HEK293 (cell line): ENCODE measurements at regions not wholly inside any gene's neighbourhood (a gene's known extent, or its start where the extent isn't known, plus 50 kb on each side); places are given as distances from the start of the nearest gene placed in this dataset.

Experiments used
- KLF9 ChIP-seq: fragments of 450-650 bp; formaldehyde crosslinking; IDR thresholded peaks from 2 replicates; pipeline ENCODE4 v1.5.1; 2016; ENCODE audit warnings: missing biosample characterization, missing genetic modification characterization, low read depth
- TCF7L2 ChIP-seq: IDR thresholded peaks from 2 replicates; pipeline ENCODE4 v1.6.1; 2011; ENCODE audit warnings: low read depth, mild to moderate bottlenecking, inconsistent platforms, low read length, moderate library complexity, borderline replicate concordance
- ZBTB1 ChIP-seq: fragments of 450-650 bp; formaldehyde crosslinking; IDR thresholded peaks from 2 replicates; pipeline ENCODE4 v1.5.1; 2016; ENCODE audit warnings: missing biosample characterization, missing genetic modification characterization
- ZBTB7A ChIP-seq: fragments of 450-650 bp; formaldehyde crosslinking; IDR thresholded peaks from 2 replicates; pipeline ENCODE4 v1.5.1; 2016; ENCODE audit warnings: low read depth, missing biosample characterization, missing genetic modification characterization
- ZFP3 ChIP-seq: fragments of 450-650 bp; formaldehyde crosslinking; IDR thresholded peaks from 2 replicates; pipeline ENCODE4 v1.5.1; 2016; ENCODE audit warnings: low read depth, missing biosample characterization, missing genetic modification characterization
- ZNF114 ChIP-seq: fragments of 450-650 bp; formaldehyde crosslinking; IDR thresholded peaks from 2 replicates; pipeline ENCODE4 v1.5.0; 2017; ENCODE audit warnings: missing biosample characterization, missing genetic modification characterization
- ZNF132 ChIP-seq: fragments of 450-650 bp; formaldehyde crosslinking; IDR thresholded peaks from 2 replicates; pipeline ENCODE4 v1.5.1; 2017; ENCODE audit warnings: missing biosample characterization, missing genetic modification characterization, borderline replicate concordance
- ZNF239 ChIP-seq: fragments of 450-650 bp; formaldehyde crosslinking; IDR thresholded peaks from 2 replicates; pipeline ENCODE4 v1.5.1; 2016; ENCODE audit warnings: missing biosample characterization, missing genetic modification characterization
- ZNF670 ChIP-seq: fragments of 450-650 bp; formaldehyde crosslinking; IDR thresholded peaks from 2 replicates; pipeline ENCODE4 v1.5.1; 2016; ENCODE audit warnings: missing biosample characterization, missing genetic modification characterization, low read depth
- ZNF707 ChIP-seq: fragments of 450-650 bp; formaldehyde crosslinking; IDR thresholded peaks from 2 replicates; pipeline ENCODE4 v1.5.1; 2016; ENCODE audit warnings: missing biosample characterization, missing genetic modification characterization
- TF ChIP-seq, protein P1 (sequence below): fragments of 450-650 bp; formaldehyde crosslinking; IDR thresholded peaks from 2 replicates; pipeline ENCODE4 v1.5.1; 2016; ENCODE audit warnings: missing biosample characterization, missing genetic modification characterization
- TF ChIP-seq, protein P2 (sequence below): fragments of 450-650 bp; formaldehyde crosslinking; IDR thresholded peaks from 2 replicates; pipeline ENCODE4 v1.5.1; 2016; ENCODE audit warnings: missing biosample characterization, missing genetic modification characterization
- TF ChIP-seq, protein P3 (sequence below): fragments of 450-650 bp; formaldehyde crosslinking; IDR thresholded peaks from 2 replicates; pipeline ENCODE4 v1.5.1; 2016; ENCODE audit warnings: missing biosample characterization, missing genetic modification characterization

DNA sequence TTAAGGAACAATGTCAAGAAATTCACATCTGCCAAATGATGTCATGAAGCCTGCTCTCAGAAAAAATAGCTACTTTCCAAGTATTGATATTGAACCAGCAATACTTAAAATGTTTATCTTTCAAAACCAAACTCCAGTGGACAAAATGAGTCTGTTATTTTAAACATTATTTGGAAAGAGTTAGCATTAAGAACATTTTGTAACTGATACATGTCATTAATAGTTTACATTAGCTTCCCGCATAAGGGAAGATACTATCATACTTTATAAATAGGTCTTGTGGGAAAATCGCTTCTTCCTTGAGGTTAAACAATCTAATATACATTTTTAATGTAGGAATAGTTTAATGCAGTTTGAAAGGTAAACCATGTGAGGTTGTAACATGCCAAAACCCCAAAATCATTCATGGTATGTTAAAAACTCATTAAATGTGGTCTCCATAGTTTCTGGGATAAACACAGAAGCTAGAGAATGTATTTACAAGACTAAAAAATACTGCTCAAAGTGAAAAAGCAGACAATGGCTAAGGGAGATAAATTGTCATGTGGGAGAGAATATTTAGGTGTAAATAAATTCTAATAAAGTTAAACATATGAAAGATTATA lies 73.4 kb upstream of the ATP2B1 start:
- TF ChIP-seq ZBTB7A (tag by site-specific recombination) (no peak), KLF9 (tag by site-specific recombination) (no peak), ZNF114 (tag by site-specific recombination) (no peak), ZNF132 (tag by site-specific recombination) (no peak), ZNF239 (tag by site-specific recombination) (no peak), ZNF670 (tag by site-specific recombination) (no peak), ZFP3 (tag by site-specific recombination) (no peak), ZBTB1 (tag by site-specific recombination) (no peak), ZNF707 (tag by site-specific recombination) (no peak), TCF7L2 (no peak)
- TF ChIP-seq, protein P1, sequence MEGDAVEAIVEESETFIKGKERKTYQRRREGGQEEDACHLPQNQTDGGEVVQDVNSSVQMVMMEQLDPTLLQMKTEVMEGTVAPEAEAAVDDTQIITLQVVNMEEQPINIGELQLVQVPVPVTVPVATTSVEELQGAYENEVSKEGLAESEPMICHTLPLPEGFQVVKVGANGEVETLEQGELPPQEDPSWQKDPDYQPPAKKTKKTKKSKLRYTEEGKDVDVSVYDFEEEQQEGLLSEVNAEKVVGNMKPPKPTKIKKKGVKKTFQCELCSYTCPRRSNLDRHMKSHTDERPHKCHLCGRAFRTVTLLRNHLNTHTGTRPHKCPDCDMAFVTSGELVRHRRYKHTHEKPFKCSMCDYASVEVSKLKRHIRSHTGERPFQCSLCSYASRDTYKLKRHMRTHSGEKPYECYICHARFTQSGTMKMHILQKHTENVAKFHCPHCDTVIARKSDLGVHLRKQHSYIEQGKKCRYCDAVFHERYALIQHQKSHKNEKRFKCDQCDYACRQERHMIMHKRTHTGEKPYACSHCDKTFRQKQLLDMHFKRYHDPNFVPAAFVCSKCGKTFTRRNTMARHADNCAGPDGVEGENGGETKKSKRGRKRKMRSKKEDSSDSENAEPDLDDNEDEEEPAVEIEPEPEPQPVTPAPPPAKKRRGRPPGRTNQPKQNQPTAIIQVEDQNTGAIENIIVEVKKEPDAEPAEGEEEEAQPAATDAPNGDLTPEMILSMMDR: no peak
- TF ChIP-seq, protein P2, sequence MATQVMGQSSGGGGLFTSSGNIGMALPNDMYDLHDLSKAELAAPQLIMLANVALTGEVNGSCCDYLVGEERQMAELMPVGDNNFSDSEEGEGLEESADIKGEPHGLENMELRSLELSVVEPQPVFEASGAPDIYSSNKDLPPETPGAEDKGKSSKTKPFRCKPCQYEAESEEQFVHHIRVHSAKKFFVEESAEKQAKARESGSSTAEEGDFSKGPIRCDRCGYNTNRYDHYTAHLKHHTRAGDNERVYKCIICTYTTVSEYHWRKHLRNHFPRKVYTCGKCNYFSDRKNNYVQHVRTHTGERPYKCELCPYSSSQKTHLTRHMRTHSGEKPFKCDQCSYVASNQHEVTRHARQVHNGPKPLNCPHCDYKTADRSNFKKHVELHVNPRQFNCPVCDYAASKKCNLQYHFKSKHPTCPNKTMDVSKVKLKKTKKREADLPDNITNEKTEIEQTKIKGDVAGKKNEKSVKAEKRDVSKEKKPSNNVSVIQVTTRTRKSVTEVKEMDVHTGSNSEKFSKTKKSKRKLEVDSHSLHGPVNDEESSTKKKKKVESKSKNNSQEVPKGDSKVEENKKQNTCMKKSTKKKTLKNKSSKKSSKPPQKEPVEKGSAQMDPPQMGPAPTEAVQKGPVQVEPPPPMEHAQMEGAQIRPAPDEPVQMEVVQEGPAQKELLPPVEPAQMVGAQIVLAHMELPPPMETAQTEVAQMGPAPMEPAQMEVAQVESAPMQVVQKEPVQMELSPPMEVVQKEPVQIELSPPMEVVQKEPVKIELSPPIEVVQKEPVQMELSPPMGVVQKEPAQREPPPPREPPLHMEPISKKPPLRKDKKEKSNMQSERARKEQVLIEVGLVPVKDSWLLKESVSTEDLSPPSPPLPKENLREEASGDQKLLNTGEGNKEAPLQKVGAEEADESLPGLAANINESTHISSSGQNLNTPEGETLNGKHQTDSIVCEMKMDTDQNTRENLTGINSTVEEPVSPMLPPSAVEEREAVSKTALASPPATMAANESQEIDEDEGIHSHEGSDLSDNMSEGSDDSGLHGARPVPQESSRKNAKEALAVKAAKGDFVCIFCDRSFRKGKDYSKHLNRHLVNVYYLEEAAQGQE (tag by site-specific recombination): no peak
- TF ChIP-seq, protein P3, sequence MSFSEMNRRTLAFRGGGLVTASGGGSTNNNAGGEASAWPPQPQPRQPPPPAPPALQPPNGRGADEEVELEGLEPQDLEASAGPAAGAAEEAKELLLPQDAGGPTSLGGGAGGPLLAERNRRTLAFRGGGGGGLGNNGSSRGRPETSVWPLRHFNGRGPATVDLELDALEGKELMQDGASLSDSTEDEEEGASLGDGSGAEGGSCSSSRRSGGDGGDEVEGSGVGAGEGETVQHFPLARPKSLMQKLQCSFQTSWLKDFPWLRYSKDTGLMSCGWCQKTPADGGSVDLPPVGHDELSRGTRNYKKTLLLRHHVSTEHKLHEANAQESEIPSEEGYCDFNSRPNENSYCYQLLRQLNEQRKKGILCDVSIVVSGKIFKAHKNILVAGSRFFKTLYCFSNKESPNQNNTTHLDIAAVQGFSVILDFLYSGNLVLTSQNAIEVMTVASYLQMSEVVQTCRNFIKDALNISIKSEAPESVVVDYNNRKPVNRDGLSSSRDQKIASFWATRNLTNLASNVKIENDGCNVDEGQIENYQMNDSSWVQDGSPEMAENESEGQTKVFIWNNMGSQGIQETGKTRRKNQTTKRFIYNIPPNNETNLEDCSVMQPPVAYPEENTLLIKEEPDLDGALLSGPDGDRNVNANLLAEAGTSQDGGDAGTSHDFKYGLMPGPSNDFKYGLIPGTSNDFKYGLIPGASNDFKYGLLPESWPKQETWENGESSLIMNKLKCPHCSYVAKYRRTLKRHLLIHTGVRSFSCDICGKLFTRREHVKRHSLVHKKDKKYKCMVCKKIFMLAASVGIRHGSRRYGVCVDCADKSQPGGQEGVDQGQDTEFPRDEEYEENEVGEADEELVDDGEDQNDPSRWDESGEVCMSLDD (tag by site-specific recombination): no peak
